H1 (cell line): ENCODE measurements at regions not wholly inside any gene's neighbourhood (a gene's known extent, or its start where the extent isn't known, plus 50 kb on each side); places are given as distances from the start of the nearest gene placed in this dataset.

Experiments used
- CTCF ChIA-PET: fragments of 300-600 bp; sonication (Branson Sonifier 250); formaldehyde crosslinking; loops from one replicate; lab custom pipeline; 2021; ENCODE audit not compliant: partially characterized antibody; lab: Charles Lee
- POLR2A ChIA-PET: fragments of 300-600 bp; sonication (Branson Sonifier 250); formaldehyde crosslinking; loops from one replicate; lab custom pipeline; 2021; ENCODE audit warnings: inconsistent platforms; ENCODE audit not compliant: partially characterized antibody; lab: Charles Lee
- DNase-seq, 2 experiments: peaks; one replicate each; pipeline versions ENCODE4 v3.0.0 to v3.0.0-alpha.2; 2010 to 2022; ENCODE audit warnings: low spot score in 2 of 2, low read depth in 1 of 2, mixed read lengths in 1 of 2
- FAIRE-seq: peaks from 2 replicates; lab custom pipeline; 2011; peaks lifted over from hg19 to GRCh38; lab: Jason Lieb, UNC
- H2AFZ ChIP-seq: 2 replicates; pipeline ENCODE4 v1.8.1; 2012; ENCODE audit warnings: low read length, inconsistent platforms
- H2AK5ac ChIP-seq: 2 replicates; pipeline ENCODE4 v1.6.1; 2013; ENCODE audit warnings: low read depth, low read length
- H2BK120ac ChIP-seq: replicated peaks from 2 replicates; pipeline ENCODE3; 2013; ENCODE audit warnings: low read depth, low read length, inconsistent platforms
- H2BK12ac ChIP-seq: 2 replicates; pipeline ENCODE4 v1.6.1; 2013; ENCODE audit warnings: low read depth, low read length
- H2BK15ac ChIP-seq: 2 replicates; pipeline ENCODE4 v1.6.1; 2013; ENCODE audit warnings: low read length
- H2BK20ac ChIP-seq: 2 replicates; pipeline ENCODE4 v1.6.1; 2013; ENCODE audit warnings: low read length
- H2BK5ac ChIP-seq: 2 replicates; pipeline ENCODE4 v1.6.1; 2013; ENCODE audit warnings: low read depth, low read length
- H3K14ac ChIP-seq: 2 replicates; pipeline ENCODE4 v1.6.1; 2013; ENCODE audit warnings: inconsistent platforms; ENCODE audit not compliant: insufficient read length
- H3K18ac ChIP-seq: 2 replicates; pipeline ENCODE4 v1.6.1; 2013; ENCODE audit warnings: low read length; ENCODE audit errors: extremely low read depth
- H3K23ac ChIP-seq: 2 replicates; pipeline ENCODE4 v1.6.1; 2013; ENCODE audit warnings: inconsistent platforms; ENCODE audit not compliant: insufficient read length
- H3K23me2 ChIP-seq: 2 replicates; pipeline ENCODE4 v1.6.1; 2013; ENCODE audit warnings: low read depth, low read length
- H3K27ac ChIP-seq: 2 replicates; pipeline ENCODE4 v1.6.1; 2011; ENCODE audit warnings: low read depth, low read length, inconsistent platforms
- H3K27me3 ChIP-seq, 4 experiments: replicated peaks in 1 of 4; 1 replicate in 1 of 4; 2 replicates in 3 of 4; pipeline versions ENCODE4 v1.6.1 to v1.8.1; 2011 to 2013; ENCODE audit warnings: low read length in 3 of 4, mild to moderate bottlenecking in 3 of 4, inconsistent platforms in 2 of 4, mixed read lengths in 2 of 4, moderate library complexity in 1 of 4; ENCODE audit not compliant: control insufficient read depth in 3 of 4, insufficient read depth in 3 of 4; ENCODE audit errors: extremely low read depth in 1 of 4
- H3K36me3 ChIP-seq, 4 experiments: 2 replicates each; pipeline versions ENCODE4 v1.6.1 to v1.8.1; 2011 to 2013; ENCODE audit warnings: mild to moderate bottlenecking in 4 of 4, low read length in 3 of 4, moderate library complexity in 2 of 4, control low read depth in 1 of 4, inconsistent platforms in 1 of 4; ENCODE audit not compliant: insufficient read depth in 4 of 4, control insufficient read depth in 2 of 4
- H3K4ac ChIP-seq: replicated peaks from 2 replicates; pipeline ENCODE3; 2013; ENCODE audit warnings: low read length, low read depth, mixed read lengths, inconsistent platforms; ENCODE audit not compliant: insufficient read length
- H3K4me1 ChIP-seq, 4 experiments: replicated peaks in 1 of 4; 1 replicate in 1 of 4; 2 replicates in 3 of 4; pipeline versions ENCODE4 v1.6.1 to v1.8.1; 2011 to 2013; ENCODE audit warnings: low read length in 3 of 4, inconsistent platforms in 2 of 4, mixed read lengths in 1 of 4; ENCODE audit not compliant: insufficient read depth in 4 of 4, control insufficient read depth in 3 of 4
- H3K4me2 ChIP-seq, 2 experiments: 2 replicates each; pipeline versions ENCODE4 v1.6.1 to v1.8.1; 2011 to 2013; ENCODE audit warnings: low read depth in 2 of 2, low read length in 2 of 2, control low read depth in 1 of 2, inconsistent platforms in 1 of 2, mild to moderate bottlenecking in 1 of 2; ENCODE audit not compliant: insufficient read depth in 1 of 2
- H3K4me3 ChIP-seq, 4 experiments: fragments of 200-600, 300-600 bp in 1 of 4; sonication (generic), shearing (Covaris generic), sonication (Bioruptor Twin) in 1 of 4; 2 replicates each; pipeline versions ENCODE4 v1.5.1 to v1.8.1; 2011 to 2016; ENCODE audit warnings: low read length in 4 of 4, low read depth in 3 of 4, control low read depth in 2 of 4, inconsistent platforms in 2 of 4, mild to moderate bottlenecking in 2 of 4, mixed read lengths in 1 of 4, moderate library complexity in 1 of 4; ENCODE audit not compliant: insufficient read depth in 2 of 4; ENCODE audit errors: extremely low read depth in 1 of 4
- H3K56ac ChIP-seq: replicated peaks from 2 replicates; pipeline ENCODE3; 2013; ENCODE audit warnings: low read depth, mild to moderate bottlenecking, mixed read lengths, low read length, inconsistent platforms; ENCODE audit not compliant: insufficient read length
- H3K79me1 ChIP-seq: 2 replicates; pipeline ENCODE4 v1.6.1; 2013; ENCODE audit warnings: low read depth, low read length, control low read depth
- H3K79me2 ChIP-seq, 2 experiments: 2 replicates each; pipeline versions ENCODE4 v1.6.1 to v1.8.1; 2012 to 2013; ENCODE audit warnings: low read length in 2 of 2, mild to moderate bottlenecking in 2 of 2, inconsistent platforms in 1 of 2; ENCODE audit not compliant: insufficient read depth in 2 of 2, control insufficient read depth in 1 of 2
- H3K9ac ChIP-seq, 4 experiments: replicated peaks in 1 of 4; 1 replicate in 1 of 4; 2 replicates in 3 of 4; pipeline versions ENCODE4 v1.6.1 to v1.8.1; 2011 to 2013; ENCODE audit warnings: low read depth in 3 of 4, low read length in 3 of 4, control low read depth in 2 of 4, mild to moderate bottlenecking in 2 of 4, moderate library complexity in 2 of 4, inconsistent platforms in 1 of 4; ENCODE audit errors: extremely low read depth in 1 of 4
- H3K9me3 ChIP-seq, 2 experiments: 2 replicates each; pipeline versions ENCODE4 v1.6.1 to v1.8.1; 2012 to 2013; ENCODE audit warnings: mild to moderate bottlenecking in 2 of 2, moderate library complexity in 2 of 2, control low read depth in 1 of 2, inconsistent platforms in 1 of 2, low read depth in 1 of 2, low read length in 1 of 2, mixed read lengths in 1 of 2; ENCODE audit not compliant: insufficient read depth in 2 of 2
- H4K20me1 ChIP-seq, 2 experiments: replicated peaks in 1 of 2; 2 replicates each; pipeline versions ENCODE3 to v1.8.1; 2011 to 2013; ENCODE audit warnings: inconsistent platforms in 2 of 2, low read length in 2 of 2, mild to moderate bottlenecking in 1 of 2; ENCODE audit not compliant: insufficient read depth in 2 of 2, control insufficient read depth in 1 of 2
- H4K5ac ChIP-seq: 2 replicates; pipeline ENCODE4 v1.6.1; 2013; ENCODE audit warnings: low read length, low read depth, mixed read lengths, inconsistent platforms; ENCODE audit not compliant: insufficient read length
- H4K8ac ChIP-seq: 2 replicates; pipeline ENCODE4 v1.8.0; 2013; ENCODE audit warnings: mild to moderate bottlenecking, moderate library complexity, low read length, inconsistent platforms; ENCODE audit not compliant: insufficient read depth; ENCODE audit errors: extremely low read depth
- H4K91ac ChIP-seq: replicated peaks from 2 replicates; pipeline ENCODE3; 2013; ENCODE audit warnings: low read length, mixed read lengths, inconsistent platforms; ENCODE audit not compliant: insufficient read length
- CHD1 ChIP-seq: IDR thresholded peaks from 2 replicates; pipeline ENCODE4 v1.6.1; 2012; ENCODE audit warnings: low read depth, low read length, improper control_type of control experiment
- EP300 ChIP-seq, 2 experiments: IDR thresholded peaks; 1 replicate in 1 of 2; 2 replicates in 1 of 2; pipeline ENCODE4 v1.6.1; 2011 to 2012; ENCODE audit warnings: low read depth in 2 of 2, low read length in 2 of 2, mild to moderate bottlenecking in 2 of 2, borderline replicate concordance in 1 of 2, inconsistent platforms in 1 of 2, moderate library complexity in 1 of 2
- NANOG ChIP-seq: IDR thresholded peaks from 2 replicates; pipeline ENCODE4 v1.6.1; 2011; ENCODE audit warnings: low read length, low read depth, mild to moderate bottlenecking, inconsistent platforms; ENCODE audit not compliant: insufficient read depth, poor library complexity, severe bottlenecking
- POU5F1 ChIP-seq: IDR thresholded peaks from 2 replicates; pipeline ENCODE4 v1.6.1; 2011; ENCODE audit warnings: low read depth, mild to moderate bottlenecking, low read length, moderate library complexity
- RBBP5 ChIP-seq: IDR thresholded peaks from 2 replicates; pipeline ENCODE4 v1.7.1; 2012; ENCODE audit warnings: low read depth, mild to moderate bottlenecking, inconsistent platforms, low read length, moderate library complexity, borderline replicate concordance
- SRF ChIP-seq: IDR thresholded peaks from 2 replicates; pipeline ENCODE4 v1.6.1; 2011; ENCODE audit warnings: mild to moderate bottlenecking, low read depth, low read length, moderate library complexity
- TBP ChIP-seq: IDR thresholded peaks from 2 replicates; pipeline ENCODE4 v1.6.1; 2011; ENCODE audit warnings: low read depth, low read length, improper control_type of control experiment
- YY1 ChIP-seq: IDR thresholded peaks from 2 replicates; pipeline ENCODE4 v1.6.1; 2011; ENCODE audit warnings: low read depth, mild to moderate bottlenecking, low read length
- WGBS, 2 experiments: shearing (Covaris generic) in 1 of 2; methylation state at CpG; one replicate each; pipeline versions ENCODE4 v1.1.6 to v1.1.7; 2013 to 2015; ENCODE audit warnings: low lambda C conversion rate in 2 of 2, mixed read lengths in 2 of 2, inconsistent platforms in 1 of 2, low coverage in 1 of 2, missing lambda C conversion rate in 1 of 2; ENCODE audit not compliant: insufficient replicate concordance in 2 of 2, insufficient coverage in 1 of 2, insufficient read length in 1 of 2; ENCODE audit errors: extremely low coverage in 1 of 2, missing lambda C conversion rate in 1 of 2; 5-methylcytosine and 5-hydroxymethylcytosine counted together
- TF ChIP-seq, protein P1 (sequence below): IDR thresholded peaks from 2 replicates; pipeline ENCODE4 v1.6.1; 2012; ENCODE audit warnings: low read length, inconsistent platforms
- TF ChIP-seq, protein P2 (sequence below), 3 experiments: IDR thresholded peaks; 1 replicate in 2 of 3; 2 replicates in 1 of 3; pipeline versions ENCODE4 v1.5.1 to v1.6.1; 2011; ENCODE audit warnings: low read length in 3 of 3, mild to moderate bottlenecking in 3 of 3, inconsistent platforms in 2 of 3, low read depth in 1 of 3, moderate library complexity in 1 of 3; ENCODE audit not compliant: insufficient read depth in 1 of 3; ENCODE audit errors: control extremely low read depth in 1 of 3

DNA sequence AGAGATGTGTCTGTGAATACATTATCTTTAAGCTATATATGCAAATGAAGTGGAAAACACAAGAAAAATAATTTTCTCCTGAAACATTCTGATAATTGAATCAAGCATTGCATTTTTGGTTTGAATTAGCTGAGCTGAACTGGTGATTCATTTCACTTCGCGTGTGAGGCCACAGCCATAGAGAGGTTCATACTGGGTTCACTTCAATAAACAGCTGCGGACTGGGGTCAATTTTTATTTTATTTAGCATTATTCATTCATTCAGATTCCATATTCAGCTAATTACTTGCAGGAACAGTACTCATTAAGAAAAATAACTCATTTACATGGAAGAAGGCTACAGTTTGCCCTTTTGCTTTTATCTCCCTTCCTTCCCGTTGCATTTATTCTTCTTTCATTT lies 195.2 kb upstream of the LRIG3 start:
- H2BK12ac ChIP-seq, result no peak overlapping the region
- no peak overlapping the region for H3K18ac ChIP-seq
- H3K4ac ChIP-seq, result no peak overlapping the region
- H3K23ac ChIP-seq, result no peak overlapping the region
- no peak overlapping the region for H2AK5ac ChIP-seq
- no peak overlapping the region for H4K5ac ChIP-seq
- H4K8ac ChIP-seq, result no peak overlapping the region
- no peak overlapping the region for H2BK5ac ChIP-seq
- no peak for FAIRE-seq
- H3K14ac ChIP-seq, result no peak overlapping the region
- H3K79me2 ChIP-seq, result no peaks in the 10 kb centered on the region
- H3K79me1 ChIP-seq, result no peaks in the 10 kb centered on the region
- no peak overlapping the region for H2AFZ ChIP-seq
- H3K4me2 ChIP-seq, result no peak overlapping the region
- DNase-seq, result no peak
- H3K27me3 ChIP-seq, result no peaks in the 10 kb centered on the region
- POLR2A ChIA-PET, result no interaction called here
- H3K4me1 ChIP-seq, result peaks cover 0 to 5% (median 2%) of the 10 kb centered on the region in 4 experiments; a peak in 1 of 7 replicates
- H3K56ac ChIP-seq, result no peak overlapping the region
- H3K4me3 ChIP-seq, result no peak overlapping the region
- no peak overlapping the region for H3K27ac ChIP-seq
- 94% methylated on average over 4 of the region's 4 CpGs; no CpG with 5 or more reads in 1 of the 2 experiments for WGBS, 2 experiments
- no peak overlapping the region for H3K9ac ChIP-seq
- H4K91ac ChIP-seq, result no peak overlapping the region
- no peaks in the 10 kb centered on the region for H3K23me2 ChIP-seq
- H4K20me1 ChIP-seq, result no peaks in the 10 kb centered on the region
- no peak overlapping the region for H2BK15ac ChIP-seq
- H3K36me3 ChIP-seq, result no peaks in the 10 kb centered on the region
- no peaks in the 10 kb centered on the region for H3K9me3 ChIP-seq
- no peak overlapping the region for H2BK120ac ChIP-seq
- CTCF ChIA-PET, result interaction anchor here (0.6 to 7.9 kb wide), 10 partner anchors 10 to 706 kb away, joined by 3 to 103 read pairs (median 10); no protein-coding TSS in a partner anchor
- H2BK20ac ChIP-seq, result no peak overlapping the region
- TF ChIP-seq SRF (no peak), TBP (no peak), EP300 (IDR thresholded peaks at IDR 0.05; ENCODE audit: borderline replicate concordance in 1 of 2, low read depth in 2 of 2, low read length in 2 of 2) (no peak), RBBP5 (no peak), NANOG (no peak), YY1 (no peak), CHD1 (no peak), POU5F1 (no peak)
- TF ChIP-seq, protein P1, sequence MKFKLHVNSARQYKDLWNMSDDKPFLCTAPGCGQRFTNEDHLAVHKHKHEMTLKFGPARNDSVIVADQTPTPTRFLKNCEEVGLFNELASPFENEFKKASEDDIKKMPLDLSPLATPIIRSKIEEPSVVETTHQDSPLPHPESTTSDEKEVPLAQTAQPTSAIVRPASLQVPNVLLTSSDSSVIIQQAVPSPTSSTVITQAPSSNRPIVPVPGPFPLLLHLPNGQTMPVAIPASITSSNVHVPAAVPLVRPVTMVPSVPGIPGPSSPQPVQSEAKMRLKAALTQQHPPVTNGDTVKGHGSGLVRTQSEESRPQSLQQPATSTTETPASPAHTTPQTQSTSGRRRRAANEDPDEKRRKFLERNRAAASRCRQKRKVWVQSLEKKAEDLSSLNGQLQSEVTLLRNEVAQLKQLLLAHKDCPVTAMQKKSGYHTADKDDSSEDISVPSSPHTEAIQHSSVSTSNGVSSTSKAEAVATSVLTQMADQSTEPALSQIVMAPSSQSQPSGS, result no peak
- TF ChIP-seq, protein P2, sequence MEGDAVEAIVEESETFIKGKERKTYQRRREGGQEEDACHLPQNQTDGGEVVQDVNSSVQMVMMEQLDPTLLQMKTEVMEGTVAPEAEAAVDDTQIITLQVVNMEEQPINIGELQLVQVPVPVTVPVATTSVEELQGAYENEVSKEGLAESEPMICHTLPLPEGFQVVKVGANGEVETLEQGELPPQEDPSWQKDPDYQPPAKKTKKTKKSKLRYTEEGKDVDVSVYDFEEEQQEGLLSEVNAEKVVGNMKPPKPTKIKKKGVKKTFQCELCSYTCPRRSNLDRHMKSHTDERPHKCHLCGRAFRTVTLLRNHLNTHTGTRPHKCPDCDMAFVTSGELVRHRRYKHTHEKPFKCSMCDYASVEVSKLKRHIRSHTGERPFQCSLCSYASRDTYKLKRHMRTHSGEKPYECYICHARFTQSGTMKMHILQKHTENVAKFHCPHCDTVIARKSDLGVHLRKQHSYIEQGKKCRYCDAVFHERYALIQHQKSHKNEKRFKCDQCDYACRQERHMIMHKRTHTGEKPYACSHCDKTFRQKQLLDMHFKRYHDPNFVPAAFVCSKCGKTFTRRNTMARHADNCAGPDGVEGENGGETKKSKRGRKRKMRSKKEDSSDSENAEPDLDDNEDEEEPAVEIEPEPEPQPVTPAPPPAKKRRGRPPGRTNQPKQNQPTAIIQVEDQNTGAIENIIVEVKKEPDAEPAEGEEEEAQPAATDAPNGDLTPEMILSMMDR (IDR thresholded peaks at IDR 0.05; ENCODE audit: control extremely low read depth in 1 of 3, insufficient read depth in 1 of 3, low read depth in 1 of 3, low read length in 3 of 3), result no peak
